HUES6 (cell line): ENCODE measurements at regions not wholly inside any gene's neighbourhood (a gene's known extent, or its start where the extent isn't known, plus 50 kb on each side); places are given as distances from the start of the nearest gene placed in this dataset.

Experiments
- H3K27ac ChIP-seq: 2 replicates; pipeline ENCODE4 v1.7.0; 2013; ENCODE audit warnings: low read depth, mild to moderate bottlenecking, low read length, inconsistent platforms
- H3K27me3 ChIP-seq: 2 replicates; pipeline ENCODE4 v1.6.1; 2013; ENCODE audit warnings: low read length; ENCODE audit not compliant: control insufficient read depth, insufficient read depth
- H3K36me3 ChIP-seq: 2 replicates; pipeline ENCODE4 v1.6.1; 2013; ENCODE audit warnings: low read length; ENCODE audit not compliant: control insufficient read depth, insufficient read depth
- H3K4me1 ChIP-seq: 2 replicates; pipeline ENCODE4 v1.6.1; 2013; ENCODE audit warnings: low read length; ENCODE audit not compliant: control insufficient read depth, insufficient read depth
- H3K4me3 ChIP-seq: 2 replicates; pipeline ENCODE4 v1.5.1; 2013; ENCODE audit warnings: low read depth, low read length
- H3K9ac ChIP-seq: one replicate; pipeline ENCODE4 v1.6.1; 2013; ENCODE audit warnings: mild to moderate bottlenecking, low read length
- H3K9me3 ChIP-seq: 2 replicates; pipeline ENCODE4 v1.6.1; 2013; ENCODE audit warnings: low read depth, low read length; ENCODE audit not compliant: control insufficient read depth, insufficient read depth

DNA sequence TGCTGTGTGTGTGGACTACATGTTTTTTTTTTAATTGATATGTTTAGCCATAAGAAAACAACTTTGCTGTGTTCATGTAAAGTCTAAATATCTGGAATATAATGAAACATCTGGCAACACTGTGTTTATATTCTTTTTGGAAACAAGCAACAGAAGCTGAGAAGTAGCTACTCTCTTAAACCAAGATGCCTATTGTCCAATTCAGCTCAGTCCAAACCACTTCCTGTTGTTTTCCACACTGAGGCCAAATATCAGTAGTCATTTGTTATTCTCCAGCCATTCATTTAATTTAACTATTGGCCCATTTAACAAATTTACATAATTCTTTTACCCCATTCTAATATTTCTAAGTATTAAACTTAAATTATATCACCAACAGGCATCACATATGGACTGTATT, 903.0 kb upstream of the SLIT2 start:
- Histone ChIP-seq H3K4me1 (no peaks in the 10 kb centered on the region), H3K4me3 (no peak overlapping the region), H3K27ac (no peak overlapping the region), H3K36me3 (no peaks in the 10 kb centered on the region), H3K27me3 (no peaks in the 10 kb centered on the region), H3K9ac (no peak overlapping the region), H3K9me3 (no peaks in the 10 kb centered on the region)

- no peaks in the 10 kb centered on the region for H3K9me3 ChIP-seq
Observed at GRCh38 chr4:19346636-19347035, 905.1 kb upstream of the SLIT2 start.

GRCh38 chr4:19329631-19330030, 922.1 kb upstream of the SLIT2 start:
- H3K9ac ChIP-seq: no peak overlapping the region
- no peak overlapping the region for H3K4me3 ChIP-seq
- no peaks in the 10 kb centered on the region for H3K36me3 ChIP-seq
- H3K4me1 ChIP-seq: no peaks in the 10 kb centered on the region
- no peaks in the 10 kb centered on the region for H3K27me3 ChIP-seq
- H3K27ac ChIP-seq: no peak overlapping the region
- H3K9me3 ChIP-seq: no peaks in the 10 kb centered on the region; the same call in 1 of the 2 replicates

More at GRCh38 chr4:19346636-19347035, 905.1 kb upstream of the SLIT2 start:
- Histone ChIP-seq H3K27me3 (no peaks in the 10 kb centered on the region), H3K4me1 (no peaks in the 10 kb centered on the region), H3K27ac (no peak overlapping the region), H3K4me3 (no peak overlapping the region), H3K9ac (no peak overlapping the region), H3K36me3 (no peaks in the 10 kb centered on the region)

- Histone ChIP-seq H3K27me3 (no peaks in the 10 kb centered on the region), H3K9me3 (no peaks in the 10 kb centered on the region), H3K36me3 (no peaks in the 10 kb centered on the region), H3K4me3 (no peak overlapping the region), H3K9ac (no peak overlapping the region), H3K27ac (no peak overlapping the region), H3K4me1 (no peaks in the 10 kb centered on the region)
Observed at GRCh38 chr4:19329077-19329476, 922.6 kb upstream of the SLIT2 start.

DNA sequence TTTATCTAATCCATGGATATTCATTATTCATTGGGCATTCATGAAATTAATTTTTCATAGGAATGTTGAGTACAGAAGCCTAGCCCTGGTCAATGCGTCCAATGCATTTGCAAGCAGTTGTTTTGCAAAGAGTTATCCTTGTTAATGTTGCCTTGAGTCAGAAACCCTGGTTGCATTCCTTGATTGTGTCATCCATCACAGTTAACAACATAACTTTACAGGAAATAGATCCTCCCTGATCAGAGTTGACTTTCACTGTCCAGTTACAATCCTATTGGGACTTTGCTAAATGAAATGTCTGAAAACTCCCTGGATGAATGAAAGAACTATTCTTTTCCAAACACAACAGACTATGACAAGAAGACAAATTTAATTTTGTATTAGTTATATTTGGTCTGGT, 924.3 kb upstream of the SLIT2 start:
- no peak overlapping the region for H3K27ac ChIP-seq
- H3K9me3 ChIP-seq: no peaks in the 10 kb centered on the region
- no peaks in the 10 kb centered on the region for H3K4me1 ChIP-seq
- H3K27me3 ChIP-seq: no peaks in the 10 kb centered on the region
- H3K4me3 ChIP-seq: no peak overlapping the region
- no peak overlapping the region for H3K9ac ChIP-seq
- no peaks in the 10 kb centered on the region for H3K36me3 ChIP-seq

- no peaks in the 10 kb centered on the region for H3K27me3 ChIP-seq
- peaks cover 5% of the 10 kb centered on the region; the same call in 1 of the 2 replicates for H3K4me1 ChIP-seq
- H3K9me3 ChIP-seq: no peaks in the 10 kb centered on the region
- no peaks in the 10 kb centered on the region for H3K36me3 ChIP-seq
- no peak overlapping the region for H3K9ac ChIP-seq
- H3K27ac ChIP-seq: no peak overlapping the region
- no peak overlapping the region for H3K4me3 ChIP-seq
Observed at GRCh38 chr4:19324184-19324583, 927.5 kb upstream of the SLIT2 start.

DNA sequence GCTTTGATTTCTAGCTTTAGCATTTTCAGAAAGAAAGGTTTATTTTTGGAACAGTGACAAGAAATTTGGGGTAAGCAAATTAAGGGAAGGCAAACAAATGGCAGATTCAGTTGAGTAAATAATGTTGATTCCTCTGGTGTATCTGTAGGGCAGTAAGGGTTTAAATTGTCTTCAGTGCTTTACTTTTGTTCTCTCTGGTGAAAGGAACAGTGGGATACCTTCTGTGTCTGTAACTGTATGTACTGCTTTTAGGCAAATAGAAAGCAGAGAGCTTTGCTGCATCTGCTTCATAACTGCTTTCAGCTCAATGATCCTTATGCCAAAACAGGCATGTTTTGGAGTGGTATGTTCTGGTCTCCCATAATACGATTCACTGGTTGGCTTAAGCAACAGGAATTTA, 932.1 kb upstream of the SLIT2 start:
- Histone ChIP-seq H3K9me3 (no peaks in the 10 kb centered on the region), H3K27ac (no peak overlapping the region), H3K4me3 (no peak overlapping the region), H3K9ac (no peak overlapping the region), H3K27me3 (no peaks in the 10 kb centered on the region), H3K36me3 (no peaks in the 10 kb centered on the region), H3K4me1 (peaks cover 5% of the 10 kb centered on the region; the same call in 1 of the 2 replicates)

- Histone ChIP-seq H3K27me3 (no peaks in the 10 kb centered on the region), H3K9me3 (no peaks in the 10 kb centered on the region), H3K4me3 (no peak overlapping the region), H3K36me3 (no peaks in the 10 kb centered on the region), H3K9ac (no peak overlapping the region), H3K4me1 (peaks cover 5% of the 10 kb centered on the region; the same call in 1 of the 2 replicates), H3K27ac (no peak overlapping the region)
Observed at GRCh38 chr4:19317377-19317776, 934.3 kb upstream of the SLIT2 start.

- no peak overlapping the region for H3K4me3 ChIP-seq
- no peaks in the 10 kb centered on the region for H3K36me3 ChIP-seq
- H3K27ac ChIP-seq: no peak overlapping the region
- H3K9me3 ChIP-seq: no peaks in the 10 kb centered on the region
- no peaks in the 10 kb centered on the region for H3K27me3 ChIP-seq
- no peak overlapping the region for H3K9ac ChIP-seq
- H3K4me1 ChIP-seq: no peaks in the 10 kb centered on the region; the same call in 1 of the 2 replicates
Observed at GRCh38 chr4:19314116-19314515, 937.6 kb upstream of the SLIT2 start.

- H3K27me3 ChIP-seq: no peaks in the 10 kb centered on the region
- no peaks in the 10 kb centered on the region; the same call in 1 of the 2 replicates for H3K4me1 ChIP-seq
- H3K9ac ChIP-seq: no peak overlapping the region
- no peak overlapping the region for H3K27ac ChIP-seq
- no peak overlapping the region for H3K4me3 ChIP-seq
- H3K36me3 ChIP-seq: no peaks in the 10 kb centered on the region
- peaks cover 5% of the 10 kb centered on the region; the same call in 1 of the 2 replicates for H3K9me3 ChIP-seq
Observed at GRCh38 chr4:19309378-19309777, 942.3 kb upstream of the SLIT2 start.

DNA sequence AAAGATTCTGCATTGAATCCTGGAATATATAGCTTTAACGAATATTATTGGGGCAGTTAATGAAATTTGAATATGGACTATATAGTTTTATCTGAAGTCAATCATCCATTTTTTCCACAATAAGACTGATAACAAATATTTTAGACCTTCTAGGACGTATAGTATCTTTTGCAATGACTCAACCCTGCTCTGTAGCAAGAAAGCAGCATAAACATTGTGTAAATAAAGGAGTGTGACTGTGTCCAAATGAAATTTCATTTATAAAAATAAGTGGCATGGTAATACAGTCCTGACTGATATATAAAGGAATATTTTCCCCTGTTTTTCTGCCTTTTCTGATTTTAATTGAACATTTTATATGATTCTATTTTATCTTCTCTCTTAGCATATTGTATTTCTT, 947.7 kb upstream of the SLIT2 start:
- H3K36me3 ChIP-seq: no peaks in the 10 kb centered on the region
- H3K9me3 ChIP-seq: peaks cover 5% of the 10 kb centered on the region; the same call in 1 of the 2 replicates
- no peak overlapping the region for H3K4me3 ChIP-seq
- no peak overlapping the region for H3K27ac ChIP-seq
- H3K27me3 ChIP-seq: no peaks in the 10 kb centered on the region
- no peaks in the 10 kb centered on the region for H3K4me1 ChIP-seq
- H3K9ac ChIP-seq: no peak overlapping the region

DNA sequence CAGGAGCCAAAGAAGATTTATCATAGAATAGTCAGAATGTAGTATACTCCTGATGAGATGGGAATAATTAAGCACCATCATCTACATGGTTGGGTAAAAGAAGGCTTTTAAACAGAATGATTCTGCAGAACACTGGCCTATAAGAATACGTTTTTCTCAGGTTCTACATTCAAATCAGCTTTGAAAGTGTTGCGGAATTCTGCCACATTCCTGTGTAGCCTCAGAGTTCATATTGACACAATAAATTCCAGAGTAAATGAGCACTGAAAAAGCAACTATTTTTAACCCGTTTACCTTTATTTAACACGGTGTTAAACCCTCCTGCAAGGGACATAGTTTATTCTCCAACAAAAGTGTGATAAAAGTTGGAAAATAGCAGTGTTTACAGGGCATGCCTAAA, 950.2 kb upstream of the SLIT2 start:
- H3K4me3 ChIP-seq: no peak overlapping the region
- no peak overlapping the region for H3K9ac ChIP-seq
- H3K9me3 ChIP-seq: peaks cover 3% of the 10 kb centered on the region; the same call in 1 of the 2 replicates
- no peaks in the 10 kb centered on the region for H3K36me3 ChIP-seq
- H3K4me1 ChIP-seq: no peaks in the 10 kb centered on the region
- no peak overlapping the region for H3K27ac ChIP-seq
- H3K27me3 ChIP-seq: no peaks in the 10 kb centered on the region
